Adrenal gland (tissue), 5 donors: ENCODE measurements at regions not wholly inside any gene's neighbourhood (a gene's known extent, or its start where the extent isn't known, plus 50 kb on each side); places are given as distances from the start of the nearest gene placed in this dataset.

Experiments used
- CTCF ChIP-seq, 6 experiments: fragments of 450-650 bp in 4 of 6; fragments of 200-600 bp in 2 of 6; sonication (generic) in 1 of 6; IDR thresholded peaks; 1 replicate in 5 of 6; 2 replicates in 1 of 6; pipeline versions ENCODE4 v1.5.1 to v1.8.0; 2016 to 2021; ENCODE audit warnings: antibody characterized with exemption in 6 of 6, mild to moderate bottlenecking in 2 of 6, moderate library complexity in 1 of 6
- POLR2A ChIP-seq, 2 donors: fragments of 450-650 bp; IDR thresholded peaks; one replicate each; pipeline ENCODE4 v1.6.1; 2017; ENCODE audit warnings: antibody characterized with exemption in 2 of 2, mild to moderate bottlenecking in 2 of 2, moderate library complexity in 1 of 2
- donor health status: DM: no; HTN: no; CAD: no.

- TF ChIP-seq CTCF (IDR thresholded peaks at IDR 0.05) (no peak), POLR2A (IDR thresholded peaks at IDR 0.05) (no peak)
These were observed 201.6 kb upstream of the RGMA start for GRCh38 chr15:93290618-93290946.
